B cell (primary cell): ENCODE measurements at regions not wholly inside any gene's neighbourhood (a gene's known extent, or its start where the extent isn't known, plus 50 kb on each side); places are given as distances from the start of the nearest gene placed in this dataset.

Source experiments
- CTCF ChIP-seq: fragments of 200-600 bp; IDR thresholded peaks from one replicate; pipeline ENCODE4 v1.8.0; 2022; ENCODE audit warnings: antibody characterized with exemption, mild to moderate bottlenecking
- EZH2 ChIP-seq: IDR thresholded peaks from 2 replicates; pipeline ENCODE4 v1.6.1; 2012; ENCODE audit warnings: borderline replicate concordance, low read depth, mild to moderate bottlenecking, moderate library complexity, low read length; ENCODE audit not compliant: insufficient read depth, poor library complexity, severe bottlenecking

- TF ChIP-seq CTCF = no peak
- no peak for TF ChIP-seq EZH2
These were observed 226.4 kb upstream of the NRXN1 start for GRCh38 chr2:51258301-51258700.
